GM21526 (cell line): ENCODE measurements at regions not wholly inside any gene's neighbourhood (a gene's known extent, or its start where the extent isn't known, plus 50 kb on each side); places are given as distances from the start of the nearest gene placed in this dataset.
A peak's percentile ranks its signal among the peaks of the same experiment; 100 is the strongest.

Experiments
- ATAC-seq: cut with Tn5 transposase; IDR thresholded peaks from one replicate; pipeline ENCODE4 v1.9.1; 2021; ENCODE audit warnings: moderate library complexity; ENCODE audit not compliant: unreplicated experiment, low FRiP score

- no peak for ATAC-seq
Observed at GRCh38 chr4:41883988-41884734, 51.1 kb upstream of the TMEM33 start.

GRCh38 chr4:41882625-41883347, 52.4 kb upstream of the TMEM33 start:
- ATAC-seq = peak; percentile 68

GRCh38 chr4:41881981-41882624, 53.1 kb upstream of the TMEM33 start:
- ATAC-seq = no peak

GRCh38 chr4:41880840-41881831, 54.1 kb upstream of the TMEM33 start:
- ATAC-seq = no peak

GRCh38 chr4:41880022-41880837, 55.0 kb upstream of the TMEM33 start:
- no peak for ATAC-seq

GRCh38 chr4:41879552-41879951, 55.7 kb upstream of the TMEM33 start:
- no peak for ATAC-seq

- no peak for ATAC-seq
Observed at GRCh38 chr4:41878991-41879491, 56.2 kb upstream of the TMEM33 start.

GRCh38 chr4:41878170-41878969, 56.9 kb upstream of the TMEM33 start:
- no peak for ATAC-seq

- no peak for ATAC-seq
Observed at GRCh38 chr4:41877020-41877796, 58.0 kb upstream of the TMEM33 start.

- ATAC-seq = no peak
Observed at GRCh38 chr4:41874873-41875272, 60.4 kb upstream of the TMEM33 start.

GRCh38 chr4:41874398-41874797, 60.8 kb upstream of the TMEM33 start:
- no peak for ATAC-seq

- no peak for ATAC-seq
Observed at GRCh38 chr4:41873380-41874295, 61.6 kb upstream of the TMEM33 start.

GRCh38 chr4:41870035-41870434, 65.2 kb upstream of the TMEM33 start:
- ATAC-seq = no peak

- no peak for ATAC-seq
Observed at GRCh38 chr4:41866799-41867677, 68.2 kb upstream of the TMEM33 start.

GRCh38 chr4:41865981-41866798, 69.0 kb upstream of the TMEM33 start:
- no peak for ATAC-seq
